Lower lobe of right lung (tissue), 2 donors: ENCODE measurements at regions not wholly inside any gene's neighbourhood (a gene's known extent, or its start where the extent isn't known, plus 50 kb on each side); places are given as distances from the start of the nearest gene placed in this dataset.

Experiments used
- ATAC-seq, 2 donors: fragments of 200-7000 bp; cut with Tn5 transposase; one replicate each; pipeline ENCODE4 v1.9.1; 2020 to 2022; ENCODE audit warnings: mild to moderate bottlenecking in 2 of 2, moderate library complexity in 2 of 2
- DNase-seq: peaks from one replicate; pipeline ENCODE4 v3.0.0-alpha.2; 2020
- H3K27ac ChIP-seq: fragments of 200-600 bp; one replicate; pipeline ENCODE4 v1.8.0; 2022
- H3K27me3 ChIP-seq: fragments of 200-600 bp; one replicate; pipeline ENCODE4 v1.8.0; 2022; ENCODE audit warnings: low read depth
- H3K36me3 ChIP-seq: fragments of 200-600 bp; one replicate; pipeline ENCODE4 v1.8.0; 2022; ENCODE audit warnings: mild to moderate bottlenecking
- H3K4me1 ChIP-seq: fragments of 200-600 bp; one replicate; pipeline ENCODE4 v1.8.0; 2022
- H3K4me3 ChIP-seq: fragments of 200-600 bp; one replicate; pipeline ENCODE4 v1.8.0; 2022; ENCODE audit warnings: mild to moderate bottlenecking
- H3K9me3 ChIP-seq: fragments of 200-600 bp; one replicate; pipeline ENCODE4 v1.8.0; 2022
- CTCF ChIP-seq: fragments of 200-600 bp; IDR thresholded peaks from one replicate; pipeline ENCODE4 v1.8.0; 2022; ENCODE audit warnings: antibody characterized with exemption, mild to moderate bottlenecking
- intact Hi-C: fragments of 100-400 bp; cut with DNase I; formaldehyde crosslinking; loops from one replicate; pipeline ENCODE4 v1.11.0; 2022
- donor health status: DM: no; HTN: yes; CAD: no; lungs with severe emphysema.

- TF ChIP-seq CTCF = no peak
- no peak overlapping the region for H3K4me3 ChIP-seq
- intact Hi-C loops = no loop called here
- H3K36me3 ChIP-seq = no peaks in the 10 kb centered on the region
- H3K27ac ChIP-seq = no peak overlapping the region
- DNase-seq = no peak
- ATAC-seq = no peak
- H3K27me3 ChIP-seq = no peaks in the 10 kb centered on the region
- no peaks in the 10 kb centered on the region for H3K9me3 ChIP-seq
- no peaks in the 10 kb centered on the region for H3K4me1 ChIP-seq
Measured at GRCh38 chr6:14467591-14467990, 350.0 kb downstream of the CD83 start.

DNA sequence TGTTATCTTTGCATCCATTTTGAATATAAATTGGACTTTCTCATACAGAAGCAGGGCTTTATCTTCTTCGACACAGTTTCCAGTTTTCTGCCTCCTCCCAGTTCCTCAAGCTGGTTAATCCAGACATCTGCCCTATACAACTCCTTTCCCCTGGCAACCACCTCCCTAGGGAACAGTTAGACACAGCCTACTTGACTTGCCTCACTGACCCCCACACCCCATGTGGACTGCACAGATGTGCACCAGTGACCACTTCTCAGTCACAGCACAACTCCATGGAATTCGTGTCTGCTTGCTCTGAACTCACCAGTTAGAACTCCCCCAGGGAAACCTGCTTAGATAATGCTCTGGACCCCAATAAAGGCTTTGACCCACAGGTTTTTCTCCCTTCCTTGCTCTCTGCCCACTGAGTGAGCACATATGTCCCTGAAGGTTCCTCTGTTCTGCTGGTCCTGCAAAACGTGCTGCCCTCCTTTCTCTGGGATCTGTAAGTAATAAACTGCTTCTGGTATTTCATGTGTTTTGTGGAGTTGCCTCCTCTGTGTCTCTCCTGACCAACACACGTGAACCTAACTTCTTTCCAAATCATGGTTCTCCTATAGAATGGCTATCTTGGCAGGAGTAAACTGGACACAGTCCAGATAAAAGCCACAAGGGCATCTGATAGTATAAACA is 351.2 kb downstream of the CD83 start:
- Histone ChIP-seq H3K36me3 (no peaks in the 10 kb centered on the region), H3K27me3 (no peaks in the 10 kb centered on the region), H3K27ac (no peak overlapping the region), H3K4me1 (no peaks in the 10 kb centered on the region), H3K4me3 (no peak overlapping the region), H3K9me3 (no peaks in the 10 kb centered on the region)
- peak in 1 of 2 donors; percentile 38 for ATAC-seq
- intact Hi-C loops = no loop called here
- DNase-seq = no peak
- no peak for TF ChIP-seq CTCF

DNA sequence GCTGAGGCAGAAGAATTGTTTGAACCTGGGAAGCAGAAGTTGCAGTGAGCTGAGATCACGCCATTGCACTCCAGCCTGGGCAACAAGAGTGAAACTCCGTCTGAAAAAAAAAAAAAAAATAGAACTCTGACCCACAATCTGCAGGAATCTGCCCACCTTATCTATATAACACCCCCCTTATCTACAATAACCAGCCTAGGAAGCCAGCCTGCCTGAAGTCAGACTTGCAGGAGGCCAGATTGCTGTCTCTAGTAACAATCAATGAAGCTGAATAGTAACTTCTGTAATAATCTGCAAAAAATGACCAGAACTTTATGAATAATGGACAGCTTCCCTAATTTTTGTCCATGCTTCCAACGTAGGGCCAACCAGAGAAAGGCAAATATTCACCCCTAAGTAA is 352.5 kb downstream of the CD83 start:
- H3K9me3 ChIP-seq = no peaks in the 10 kb centered on the region
- no peaks in the 10 kb centered on the region for H3K4me1 ChIP-seq
- H3K36me3 ChIP-seq = no peaks in the 10 kb centered on the region
- intact Hi-C loops = no loop called here
- DNase-seq (no peak), ATAC-seq (no peak)
- no peak for TF ChIP-seq CTCF
- no peaks in the 10 kb centered on the region for H3K27me3 ChIP-seq
- H3K4me3 ChIP-seq = no peak overlapping the region
- no peak overlapping the region for H3K27ac ChIP-seq

DNA sequence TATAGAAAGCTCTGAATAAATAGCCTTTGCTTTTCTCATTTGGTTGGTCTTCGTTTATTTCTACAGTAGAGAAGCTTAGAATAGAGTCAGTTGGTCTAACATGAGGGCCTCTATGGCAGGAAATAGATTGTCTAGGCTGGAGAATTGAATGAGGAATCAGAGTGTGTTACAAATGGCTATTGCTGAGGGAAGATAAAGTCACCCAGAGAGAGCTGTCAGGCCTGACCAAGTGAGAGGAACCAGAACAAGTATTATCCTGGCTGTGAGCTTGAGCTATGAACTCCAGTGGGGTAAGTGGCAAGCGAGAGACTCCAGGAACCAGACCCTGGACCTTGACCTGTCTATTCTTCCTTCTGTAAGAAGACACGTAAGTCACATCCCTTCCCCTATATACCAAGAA is 353.1 kb downstream of the CD83 start:
- Histone ChIP-seq H3K4me1 (no peaks in the 10 kb centered on the region), H3K36me3 (no peaks in the 10 kb centered on the region), H3K9me3 (no peaks in the 10 kb centered on the region), H3K4me3 (no peak overlapping the region), H3K27me3 (no peaks in the 10 kb centered on the region), H3K27ac (no peak overlapping the region)
- DNase-seq (no peak), ATAC-seq (no peak)
- intact Hi-C loops = no loop called here
- no peak for TF ChIP-seq CTCF

- Histone ChIP-seq H3K36me3 (no peaks in the 10 kb centered on the region), H3K27me3 (no peaks in the 10 kb centered on the region), H3K4me3 (no peak overlapping the region), H3K4me1 (peaks cover 14% of the 10 kb centered on the region), H3K9me3 (no peaks in the 10 kb centered on the region), H3K27ac (no peak overlapping the region)
- TF ChIP-seq CTCF = no peak
- ATAC-seq (no peak), DNase-seq (no peak)
- intact Hi-C loops = no loop called here
Measured at GRCh38 chr6:14472255-14472985, 354.8 kb downstream of the CD83 start.
